Stimulated activated CD4-positive, alpha-beta T cell treated with anti-CD3 and anti-CD28 coated beads, TNF-alpha, amount 100 ng/mL, for 4 hours (primary cell): ENCODE measurements at regions not wholly inside any gene's neighbourhood (a gene's known extent, or its start where the extent isn't known, plus 50 kb on each side); places are given as distances from the start of the nearest gene placed in this dataset.
"Not testable (repeated sequence)": the region's sequence is repeated elsewhere in the genome, so short reads cannot be mapped to it uniquely, and the experiment has no call there.

Experiments used
- DNase-seq, 3 experiments: peaks; one replicate each; pipeline ENCODE4 v3.0.0-alpha.2; 2020; ENCODE audit warnings: low read depth in 3 of 3

- DNase-seq = no peak
Observed at GRCh38 chrX:63581906-63582305, 203.1 kb downstream of the ARHGEF9 start.

GRCh38 chrX:63581398-63581797 is 203.6 kb downstream of the ARHGEF9 start:
- no peak for DNase-seq

- no peak for DNase-seq
Observed at GRCh38 chrX:63576533-63576932, 208.5 kb downstream of the ARHGEF9 start.

GRCh38 chrX:63575700-63576099 is 209.3 kb downstream of the ARHGEF9 start:
- DNase-seq = not testable (repeated sequence)

DNA sequence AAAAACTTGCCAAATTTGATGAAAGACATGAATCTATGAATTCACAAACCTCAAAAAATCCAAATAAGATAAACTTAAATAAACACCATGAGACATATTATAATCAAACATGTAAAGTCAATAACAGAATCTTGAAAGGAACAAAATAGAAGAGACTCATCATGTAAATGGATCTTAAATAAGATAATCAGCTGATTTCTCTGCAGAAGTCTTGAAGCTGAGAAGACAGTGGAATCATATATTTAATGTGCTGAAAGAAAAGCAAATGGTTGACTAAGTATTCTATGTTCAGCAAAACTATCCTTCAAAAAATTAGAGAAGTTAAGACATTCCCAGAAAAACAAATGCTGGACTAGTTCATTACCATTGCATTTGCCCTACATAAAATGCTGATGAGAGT is 215.7 kb upstream of the SPIN4 start:
- DNase-seq = no peak

GRCh38 chrX:63561425-63561824 is 210.3 kb upstream of the SPIN4 start:
- no peak for DNase-seq

- peak; percentile 3 to 18 (median 15) for DNase-seq
Observed at GRCh38 chrX:63560601-63561218, 209.6 kb upstream of the SPIN4 start.

- no peak for DNase-seq
Observed at GRCh38 chrX:63551856-63552255, 200.7 kb upstream of the SPIN4 start.

DNA sequence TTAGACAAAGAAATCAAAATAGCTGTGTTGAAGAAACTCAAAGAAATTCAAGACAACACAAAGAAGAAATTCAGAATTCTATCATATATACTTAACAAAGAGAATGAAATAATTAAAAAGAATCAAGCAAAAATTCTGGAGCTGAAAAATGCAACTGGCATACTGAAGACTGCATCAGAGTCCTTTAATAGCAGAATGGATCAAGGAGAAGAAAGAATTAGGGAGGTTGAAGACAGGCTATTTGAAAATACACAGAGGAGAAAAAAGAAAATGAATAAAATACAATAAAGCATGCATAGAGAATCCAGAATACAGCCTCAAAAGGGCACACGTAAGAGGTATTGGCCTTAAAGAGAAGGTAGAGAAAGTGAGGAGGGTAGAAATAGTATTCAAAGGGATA is 179.5 kb upstream of the SPIN4 start:
- DNase-seq = no peak

GRCh38 chrX:63529961-63530360 is 178.8 kb upstream of the SPIN4 start:
- no peak for DNase-seq

DNA sequence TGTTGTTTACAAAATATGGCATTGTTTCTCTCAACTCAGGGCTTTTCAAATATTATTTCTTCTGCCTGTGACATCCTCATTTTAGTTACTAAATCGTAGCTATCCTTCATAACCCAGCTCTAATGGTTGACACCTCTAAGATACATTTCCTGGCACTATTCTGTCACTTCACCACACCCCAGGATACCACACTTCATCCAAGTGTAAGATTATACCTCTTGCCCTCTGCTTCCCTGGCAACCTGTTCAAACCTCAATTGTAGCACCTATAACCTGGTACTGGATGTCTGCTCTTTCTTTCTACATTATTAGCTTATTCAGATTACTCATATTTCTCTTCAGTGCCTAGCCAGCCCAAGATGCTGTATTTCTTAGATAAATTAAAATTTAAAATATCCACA is 175.7 kb upstream of the SPIN4 start:
- DNase-seq = no peak

DNA sequence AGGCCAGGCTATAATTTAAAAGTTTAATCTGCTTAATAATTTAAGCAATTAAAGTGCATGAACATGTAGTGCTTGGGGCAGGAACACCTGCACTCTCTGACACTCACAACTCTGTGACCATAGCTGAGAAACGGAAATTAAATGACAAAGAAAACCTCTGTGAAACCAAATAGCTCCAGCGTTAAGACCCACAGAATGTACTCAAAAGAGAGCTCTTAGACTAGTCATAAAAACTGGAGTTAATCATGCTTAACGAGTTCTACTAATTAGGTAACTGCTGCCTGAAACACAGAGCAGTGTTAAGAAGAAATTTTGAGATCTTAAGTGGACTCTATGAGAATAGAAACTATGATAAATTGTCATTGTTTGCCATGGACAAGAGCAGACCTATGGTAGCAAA is 174.4 kb upstream of the SPIN4 start:
- DNase-seq = no peak

DNA sequence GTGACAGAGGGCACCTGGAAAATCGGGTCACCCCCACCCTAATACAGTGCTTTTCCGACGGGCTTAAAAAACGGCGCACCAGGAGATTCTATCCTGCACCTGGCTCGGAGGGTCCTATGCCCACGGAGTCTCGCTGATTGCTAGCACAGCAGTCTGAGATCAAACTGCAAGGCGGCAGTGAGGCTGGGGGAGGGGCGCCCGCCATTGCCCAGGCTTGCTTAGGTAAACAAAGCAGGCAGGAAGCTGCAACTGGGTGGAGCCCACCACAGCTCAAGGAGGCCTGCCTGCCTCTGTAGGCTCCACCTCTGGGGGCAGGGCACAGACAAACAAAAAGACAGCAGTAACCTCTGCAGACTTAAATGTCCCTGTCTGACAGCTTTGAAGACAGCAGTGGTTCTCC is 168.2 kb upstream of the SPIN4 start:
- not testable (repeated sequence) for DNase-seq

DNA sequence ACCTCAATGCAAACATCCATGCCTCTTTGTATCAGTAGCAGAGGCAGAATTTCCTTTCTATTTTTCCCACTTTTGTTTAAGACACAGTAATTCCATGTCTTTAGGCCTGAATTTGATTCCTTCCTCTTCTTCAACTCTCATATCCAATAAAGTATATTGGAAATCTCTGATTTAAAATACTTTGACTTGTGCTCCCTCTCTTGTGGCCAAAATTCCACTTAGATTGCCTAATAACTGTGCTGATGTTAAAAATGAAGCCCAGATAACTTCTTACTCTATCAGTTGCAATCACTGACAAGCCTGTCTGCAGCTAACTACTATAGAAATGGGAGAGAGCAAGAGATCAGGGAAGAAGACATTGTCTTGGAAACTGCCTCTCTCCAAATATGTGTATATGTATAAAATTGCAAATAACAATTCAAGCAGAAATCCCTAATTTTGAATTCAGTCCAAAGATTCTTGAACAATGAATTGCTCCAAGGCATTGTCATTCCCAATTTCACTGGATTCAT is 163.5 kb upstream of the SPIN4 start:
- no peak for DNase-seq

DNA sequence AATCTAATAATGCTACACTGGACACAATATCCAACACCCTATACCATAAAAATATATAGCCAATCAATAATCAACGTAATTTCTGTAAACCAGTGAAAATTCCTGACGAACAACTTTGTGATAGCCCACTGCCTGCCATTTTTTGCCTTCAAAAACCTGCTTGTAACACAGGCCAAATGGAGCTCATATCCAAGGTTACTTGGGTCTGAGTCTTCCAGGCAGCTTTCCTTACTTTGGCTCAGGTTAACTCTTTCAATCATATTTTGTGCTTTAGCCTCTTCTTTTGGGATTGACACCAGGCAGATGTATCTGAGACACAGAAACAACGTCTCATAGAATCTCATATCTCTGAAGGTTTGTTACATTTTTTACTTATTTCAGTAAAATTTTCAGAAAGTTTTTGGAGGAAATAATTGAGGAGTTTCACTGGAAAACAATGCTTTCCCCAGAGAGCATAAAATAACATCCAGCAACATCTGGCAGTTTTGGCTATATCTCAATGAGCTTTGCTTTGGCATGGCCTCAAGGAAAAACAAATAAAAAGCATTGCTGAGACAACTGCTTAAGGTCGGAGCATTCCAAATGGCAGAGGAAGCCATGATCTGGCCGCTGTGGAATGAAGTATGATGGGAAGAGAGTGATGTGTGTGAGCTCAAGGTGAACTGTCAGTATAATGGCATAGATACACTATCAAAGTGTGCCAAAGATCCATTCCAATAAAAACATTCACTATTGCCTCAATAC is 162.9 kb upstream of the SPIN4 start:
- DNase-seq = no peak

DNA sequence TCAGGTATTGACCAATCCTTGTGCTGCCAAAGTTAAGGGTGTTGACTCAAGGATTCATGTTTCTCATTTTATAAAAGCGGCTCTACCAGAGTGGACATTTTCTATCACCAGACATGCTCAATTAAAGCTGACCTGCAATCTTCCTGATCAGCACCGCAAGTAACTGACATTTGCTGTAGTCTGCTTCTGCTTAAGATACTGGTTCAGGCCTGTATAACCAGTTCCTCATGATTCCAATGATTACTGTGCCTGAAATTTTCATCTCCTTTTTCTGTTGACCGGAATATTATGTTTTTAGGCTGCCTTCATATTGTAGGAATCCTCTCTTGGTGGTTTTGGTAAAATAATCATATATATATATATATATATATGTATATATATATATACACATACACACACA is 160.2 kb upstream of the SPIN4 start:
- DNase-seq = no peak

DNA sequence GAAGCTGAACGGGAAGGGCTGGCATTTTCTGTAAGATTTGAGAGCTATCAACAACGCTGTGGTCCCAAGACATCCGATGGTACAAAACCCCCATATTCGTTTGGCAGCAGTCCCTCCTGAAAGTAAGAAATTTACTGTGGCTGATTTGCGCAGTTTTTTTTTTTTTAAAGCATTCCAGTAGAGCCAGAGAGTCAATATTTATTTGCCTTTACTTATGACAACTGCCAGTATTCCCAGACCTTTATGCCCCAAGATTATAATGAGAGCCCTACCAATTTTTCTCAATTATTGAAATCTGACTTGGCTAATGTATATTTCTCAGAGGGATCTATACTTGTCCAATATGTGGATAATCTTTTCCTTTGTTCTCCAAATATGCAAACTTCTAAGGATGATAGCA is 157.5 kb upstream of the SPIN4 start:
- DNase-seq = no peak

DNA sequence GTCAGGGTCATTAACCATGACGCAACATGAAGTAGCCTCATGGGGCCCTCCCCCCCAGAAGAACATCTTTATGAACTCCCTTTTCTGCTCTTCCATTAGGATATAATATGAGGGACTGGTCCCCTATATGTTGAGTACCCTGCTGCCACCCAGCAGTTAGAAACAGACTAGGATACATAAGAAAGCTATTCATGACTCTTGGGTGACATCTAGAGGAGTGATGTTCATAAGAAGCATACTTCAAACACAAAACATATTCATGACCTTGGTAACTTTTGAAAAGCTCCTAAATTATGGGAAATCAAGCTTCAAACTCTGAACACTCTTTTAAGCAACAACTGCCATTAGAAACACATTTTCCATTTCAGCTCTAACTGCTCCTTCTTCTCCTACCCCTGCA is 155.2 kb upstream of the SPIN4 start:
- no peak for DNase-seq

GRCh38 chrX:63503541-63503940 is 152.4 kb upstream of the SPIN4 start:
- no peak for DNase-seq

- DNase-seq = no peak
Observed at GRCh38 chrX:63488546-63489373, 137.6 kb upstream of the SPIN4 start.

DNA sequence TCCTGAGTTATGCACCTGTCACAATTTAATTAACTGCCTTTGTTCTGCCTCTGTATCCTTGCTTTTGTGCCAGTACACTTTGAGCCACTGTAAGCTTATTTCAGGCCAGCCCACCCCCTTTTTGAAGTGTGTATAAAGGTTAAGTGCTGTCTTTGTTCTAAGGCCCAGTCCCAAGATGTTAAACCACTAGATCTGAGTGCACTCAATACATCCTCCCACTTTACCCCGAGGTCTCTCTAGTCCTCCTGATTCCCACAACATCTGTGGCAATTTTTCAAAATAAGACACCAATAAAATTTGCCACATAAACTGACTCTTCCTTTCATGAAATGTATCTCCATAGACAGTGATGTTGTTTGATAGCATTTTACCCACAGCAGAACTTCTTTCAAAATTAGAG is 124.1 kb upstream of the SPIN4 start:
- no peak for DNase-seq

DNA sequence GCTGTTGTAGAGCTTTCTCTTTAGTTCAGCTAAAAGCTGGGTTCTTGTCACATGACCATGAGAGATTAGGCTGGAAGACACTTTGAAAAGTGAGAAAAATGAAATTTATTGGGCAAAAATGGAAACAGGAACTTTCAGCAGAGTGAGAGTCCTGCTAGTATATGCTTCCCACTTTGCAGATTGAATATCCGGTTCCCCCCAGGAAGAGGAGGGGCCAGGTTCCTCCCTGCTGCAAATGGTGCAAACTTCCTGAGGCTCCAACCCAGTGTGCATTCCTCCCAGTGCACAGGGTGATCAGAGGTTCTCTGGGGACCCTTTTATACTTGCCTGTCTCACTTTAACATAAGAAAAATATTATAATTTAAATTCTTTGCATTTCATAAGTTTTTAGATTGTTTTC is 119.9 kb upstream of the SPIN4 start:
- no peak for DNase-seq

GRCh38 chrX:63470506-63470905 is 119.4 kb upstream of the SPIN4 start:
- no peak for DNase-seq
